HTR-8/SVneo (cell line): ENCODE measurements at regions not wholly inside any gene's neighbourhood (a gene's known extent, or its start where the extent isn't known, plus 50 kb on each side); places are given as distances from the start of the nearest gene placed in this dataset.
A peak's percentile ranks its signal among the peaks of the same experiment; 100 is the strongest.

ENCODE experiments used
- DNase-seq: peaks from one replicate; pipeline ENCODE4 v3.0.0; 2011; ENCODE audit warnings: low spot score, mixed read lengths; ENCODE audit not compliant: insufficient read length
- FAIRE-seq: peaks from 2 replicates; lab custom pipeline; 2011; peaks lifted over from hg19 to GRCh38; lab: Jason Lieb, UNC

DNA sequence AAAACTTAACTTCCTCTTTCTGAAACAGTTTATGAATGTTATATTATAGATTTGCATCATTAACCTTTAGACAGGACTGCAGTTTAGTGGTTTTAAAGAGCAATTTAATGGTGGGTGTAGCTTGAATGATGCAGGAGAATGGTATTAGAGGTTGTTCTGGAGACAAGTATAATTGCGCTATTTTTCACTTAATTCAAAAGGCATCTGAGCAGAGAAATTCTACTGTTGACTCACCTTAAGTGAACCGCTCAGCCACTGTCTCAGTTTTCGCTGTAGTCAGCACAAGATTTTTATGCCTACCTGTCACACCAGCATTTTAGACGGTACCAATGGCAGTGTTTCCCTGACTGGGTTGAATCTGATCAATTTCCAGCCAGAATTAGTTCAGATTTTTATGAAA lies 348.8 kb upstream of the DCBLD2 start:
- peak; percentile 23 for FAIRE-seq
- no peak for DNase-seq

- FAIRE-seq, result no peak
- no peak for DNase-seq
Measured at GRCh38 chr3:99249627-99250026, 348.1 kb upstream of the DCBLD2 start.

- DNase-seq (no peak), FAIRE-seq (no peak)
Measured at GRCh38 chr3:99248913-99249312, 347.4 kb upstream of the DCBLD2 start.

GRCh38 chr3:99248130-99248529 lies 346.6 kb upstream of the DCBLD2 start:
- DNase-seq (no peak), FAIRE-seq (no peak)

- no peak for FAIRE-seq
- DNase-seq, result peak; percentile 23
Measured at GRCh38 chr3:99246010-99246654, 344.6 kb upstream of the DCBLD2 start.

GRCh38 chr3:99242271-99242670 lies 340.8 kb upstream of the DCBLD2 start:
- DNase-seq (no peak), FAIRE-seq (no peak)

DNA sequence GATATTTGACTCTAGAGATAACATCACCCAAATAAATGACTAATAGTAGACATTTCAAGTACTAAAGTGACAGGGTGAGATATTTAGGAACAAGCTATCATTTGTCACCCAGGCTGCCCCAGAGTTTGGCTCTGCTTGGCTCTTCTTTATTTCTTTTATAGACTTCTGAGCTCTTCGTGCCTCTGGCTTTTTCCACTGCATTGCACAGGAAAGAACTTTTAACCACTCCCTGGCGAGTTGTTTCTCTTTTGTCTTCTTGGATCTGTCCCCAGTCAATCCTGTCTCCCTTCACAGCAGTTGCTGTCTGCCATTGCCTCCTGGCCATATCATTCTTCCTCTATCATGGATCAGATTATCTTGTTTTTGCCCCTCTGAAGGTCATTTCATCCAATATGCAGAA lies 339.2 kb upstream of the DCBLD2 start:
- FAIRE-seq (no peak), DNase-seq (no peak)

- FAIRE-seq, result no peak
- no peak for DNase-seq
Measured at GRCh38 chr3:99236576-99236975, 335.1 kb upstream of the DCBLD2 start.

- DNase-seq (no peak), FAIRE-seq (no peak)
Measured at GRCh38 chr3:99232696-99233095, 331.2 kb upstream of the DCBLD2 start.

DNA sequence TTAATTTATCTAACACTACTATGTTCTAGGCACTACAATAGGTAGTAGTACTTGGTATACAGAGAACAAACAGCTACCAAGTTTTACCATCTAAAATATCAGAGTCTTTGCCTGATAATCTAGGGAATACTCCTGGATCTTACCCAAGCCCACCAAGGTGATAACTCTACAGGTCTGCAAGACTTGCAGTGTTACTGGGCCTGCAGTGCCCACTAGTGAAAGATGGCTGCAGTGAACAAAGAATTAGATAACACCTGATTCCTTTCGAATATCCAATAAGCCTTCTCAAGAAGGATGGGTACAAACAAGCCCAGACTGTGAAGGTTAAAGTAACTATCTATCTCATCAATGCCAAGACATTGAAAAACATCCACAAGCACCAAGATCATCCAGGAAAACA lies 317.0 kb upstream of the DCBLD2 start:
- no peak for FAIRE-seq
- no peak for DNase-seq

DNA sequence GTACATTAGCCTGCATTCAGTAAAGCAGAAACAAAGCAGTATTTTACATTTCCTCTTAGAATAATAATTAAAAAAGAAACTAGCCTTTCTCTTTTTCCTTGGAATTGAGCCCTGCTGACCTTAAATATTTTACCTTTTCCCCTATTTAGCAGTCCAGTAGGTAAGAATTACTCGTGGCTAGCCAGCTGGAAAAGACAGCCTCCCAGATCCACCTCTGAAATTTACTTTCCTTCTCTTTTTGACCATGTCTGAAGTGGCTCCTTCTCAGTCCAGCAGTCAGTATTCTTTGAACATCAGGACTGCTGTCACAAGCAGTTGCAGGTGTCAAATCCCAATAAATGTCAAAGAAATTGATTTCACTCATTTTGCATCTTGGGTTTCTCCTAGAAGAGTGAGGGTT lies 311.5 kb upstream of the DCBLD2 start:
- DNase-seq, result no peak
- no peak for FAIRE-seq

GRCh38 chr3:99211309-99211708 lies 309.8 kb upstream of the DCBLD2 start:
- DNase-seq, result no peak
- FAIRE-seq, result no peak

DNA sequence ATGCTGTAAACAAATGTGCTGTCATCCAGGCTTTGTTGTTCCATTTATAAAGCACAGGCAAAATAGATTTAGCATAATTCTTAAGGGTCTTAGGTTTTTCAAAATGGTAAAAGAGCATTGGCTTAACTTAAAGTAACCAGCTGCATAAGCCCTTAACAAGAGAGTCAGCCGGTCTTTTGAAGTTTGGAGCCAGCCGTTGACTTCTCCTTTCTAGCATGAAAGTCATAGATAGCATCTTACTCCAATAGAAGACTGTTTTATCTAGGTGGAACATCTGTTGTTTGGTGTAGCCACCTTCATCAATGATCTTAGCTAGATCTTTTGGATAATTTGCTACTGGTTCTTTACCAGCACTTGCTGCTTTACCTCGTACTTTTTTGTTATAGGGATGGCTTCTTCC lies 297.5 kb upstream of the DCBLD2 start:
- FAIRE-seq (no peak), DNase-seq (no peak)

- no peak for FAIRE-seq
- no peak for DNase-seq
Measured at GRCh38 chr3:99191186-99191585, 289.7 kb upstream of the DCBLD2 start.

- no peak for DNase-seq
- FAIRE-seq, result no peak
Measured at GRCh38 chr3:99188936-99189335, 287.4 kb upstream of the DCBLD2 start.

GRCh38 chr3:99186016-99186415 lies 284.5 kb upstream of the DCBLD2 start:
- FAIRE-seq (no peak), DNase-seq (no peak)

GRCh38 chr3:99176169-99176964 lies 274.9 kb upstream of the DCBLD2 start:
- DNase-seq (no peak), FAIRE-seq (peak; percentile 79)

DNA sequence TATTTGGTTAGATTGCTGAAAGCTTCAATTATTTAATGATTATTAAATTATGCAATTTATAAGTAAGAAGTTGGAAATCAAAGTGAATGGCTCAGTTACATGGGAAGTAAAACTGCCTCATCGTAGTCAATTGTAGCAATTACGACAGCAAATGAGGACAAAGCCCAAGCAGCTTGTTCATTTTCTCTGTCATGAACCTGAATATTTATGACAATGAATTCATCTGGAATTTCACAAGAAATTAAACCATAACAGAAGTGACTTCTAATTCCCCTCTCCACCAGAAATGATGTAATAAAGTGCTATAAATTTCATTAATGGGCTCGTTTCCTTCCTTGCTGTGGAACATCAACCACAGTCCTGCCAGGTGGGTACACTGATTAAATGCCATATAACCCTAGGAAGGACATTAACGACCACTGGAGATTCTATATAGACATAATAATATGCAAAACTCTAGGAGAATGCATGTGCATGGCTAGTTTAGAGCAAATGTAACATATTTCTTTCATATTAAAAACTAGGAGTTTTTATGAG lies 273.8 kb upstream of the DCBLD2 start:
- no peak for DNase-seq
- FAIRE-seq, result no peak

DNA sequence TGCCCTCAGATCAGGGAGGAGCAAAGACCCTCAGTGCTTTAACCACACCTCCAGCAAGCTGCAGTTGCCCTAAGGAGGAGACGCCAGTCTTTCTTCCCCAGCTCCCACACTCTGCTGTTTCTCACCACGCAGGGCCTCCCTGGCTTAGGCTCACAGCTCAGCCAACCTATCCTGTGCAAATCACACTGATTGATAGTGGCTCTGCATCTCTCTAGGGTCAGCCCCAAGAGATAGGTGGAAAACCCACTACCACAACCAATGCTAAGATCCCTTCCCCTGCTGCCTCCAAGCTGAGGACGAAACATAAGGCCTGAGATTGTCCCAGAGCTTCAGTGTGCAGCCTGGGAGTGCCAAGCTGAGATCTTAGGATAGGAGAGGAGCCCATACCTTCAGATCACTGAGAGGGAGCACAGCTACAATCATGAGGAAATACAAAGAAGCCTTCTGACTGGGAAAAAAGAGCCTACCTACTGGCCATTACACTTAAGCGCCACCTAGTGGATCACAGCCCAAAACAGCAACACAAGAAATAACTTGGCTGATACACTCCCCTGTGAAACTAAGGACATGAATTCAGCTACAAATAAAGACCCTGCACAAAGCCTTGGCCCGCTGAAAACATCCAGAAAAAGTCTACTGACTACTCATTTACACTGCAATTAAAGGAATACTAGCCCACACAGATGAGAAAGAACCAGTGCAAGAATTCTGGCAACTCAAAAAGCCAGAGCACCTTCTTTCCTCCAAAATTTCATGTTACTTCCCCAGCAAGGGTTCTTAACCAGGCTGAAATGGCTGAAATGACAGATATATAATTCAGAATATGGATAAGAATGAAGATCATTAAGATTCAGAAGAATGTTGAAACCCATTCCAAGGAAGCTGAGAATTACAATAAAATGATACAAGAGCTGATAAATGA lies 271.5 kb upstream of the DCBLD2 start:
- DNase-seq, result peak; percentile 31
- no peak for FAIRE-seq

- FAIRE-seq (no peak), DNase-seq (no peak)
Measured at GRCh38 chr3:99171800-99172199, 270.3 kb upstream of the DCBLD2 start.
